Astrocyte (in vitro differentiated cells and primary cell): ENCODE measurements at regions not wholly inside any gene's neighbourhood (a gene's known extent, or its start where the extent isn't known, plus 50 kb on each side); places are given as distances from the start of the nearest gene placed in this dataset.

Experiments used
- DNase-seq: peaks from one replicate; pipeline ENCODE4 v3.0.0-alpha.2; 2010; ENCODE audit warnings: low read depth
- FAIRE-seq: peaks from 2 replicates; lab custom pipeline; 2011; peaks lifted over from hg19 to GRCh38; lab: Jason Lieb, UNC
- H2AFZ ChIP-seq: 2 replicates; pipeline ENCODE4 v1.6.0; 2012; ENCODE audit warnings: low read depth, low read length, inconsistent platforms
- H3K27ac ChIP-seq: 2 replicates; pipeline ENCODE4 v1.5.1; 2011; ENCODE audit warnings: low read depth, low read length, inconsistent platforms
- H3K27me3 ChIP-seq: 2 replicates; pipeline ENCODE4 v1.6.0; 2011; ENCODE audit warnings: low read length, inconsistent platforms; ENCODE audit not compliant: insufficient read depth
- H3K36me3 ChIP-seq: 2 replicates; pipeline ENCODE4 v1.5.1; 2011; ENCODE audit warnings: low read length, inconsistent platforms; ENCODE audit not compliant: insufficient read depth
- H3K4me1 ChIP-seq: 2 replicates; pipeline ENCODE4 v1.5.1; 2011; ENCODE audit warnings: low read length, inconsistent platforms; ENCODE audit not compliant: insufficient read depth
- H3K4me2 ChIP-seq: 2 replicates; pipeline ENCODE4 v1.6.0; 2012; ENCODE audit warnings: low read length, inconsistent platforms
- H3K4me3 ChIP-seq: 2 replicates; pipeline ENCODE4 v1.5.1; 2011; ENCODE audit warnings: low read depth, mild to moderate bottlenecking, low read length, inconsistent platforms; ENCODE audit not compliant: insufficient read depth
- H3K79me2 ChIP-seq: 2 replicates; pipeline ENCODE4 v1.6.0; 2012; ENCODE audit warnings: mild to moderate bottlenecking, low read length, inconsistent platforms; ENCODE audit not compliant: insufficient read depth
- H3K9ac ChIP-seq: 2 replicates; pipeline ENCODE4 v1.6.0; 2012; ENCODE audit warnings: mild to moderate bottlenecking, low read length, inconsistent platforms
- H3K9me3 ChIP-seq: 2 replicates; pipeline ENCODE4 v1.5.1; 2012; ENCODE audit warnings: low read depth, mild to moderate bottlenecking, low read length, inconsistent platforms; ENCODE audit not compliant: insufficient read depth
- H4K20me1 ChIP-seq: 2 replicates; pipeline ENCODE4 v1.6.0; 2012; ENCODE audit warnings: low read length, inconsistent platforms; ENCODE audit not compliant: insufficient read depth
- H3K27ac Mint-ChIP-seq: one replicate; pipeline ENCODE4 v1.8.0; 2021; ENCODE audit warnings: mild to moderate bottlenecking, mixed read lengths; ENCODE audit not compliant: unreplicated experiment
- H3K27me3 Mint-ChIP-seq: one replicate; pipeline ENCODE4 v1.8.0; 2021; ENCODE audit warnings: low read depth, mixed read lengths; ENCODE audit not compliant: unreplicated experiment
- H3K36me3 Mint-ChIP-seq: one replicate; pipeline ENCODE4 v1.8.0; 2021; ENCODE audit warnings: low read depth, mixed read lengths; ENCODE audit not compliant: unreplicated experiment
- H3K4me1 Mint-ChIP-seq: one replicate; pipeline ENCODE4 v1.8.0; 2021; ENCODE audit warnings: low read depth, mixed read lengths; ENCODE audit not compliant: unreplicated experiment
- H3K4me3 Mint-ChIP-seq: one replicate; pipeline ENCODE4 v1.8.0; 2021; ENCODE audit warnings: mild to moderate bottlenecking, moderate library complexity, mixed read lengths; ENCODE audit not compliant: unreplicated experiment
- H3K9me3 Mint-ChIP-seq: one replicate; pipeline ENCODE4 v1.8.0; 2021; ENCODE audit warnings: mild to moderate bottlenecking, mixed read lengths; ENCODE audit not compliant: unreplicated experiment
- CTCF ChIP-seq: IDR thresholded peaks from 2 replicates; pipeline ENCODE4 v1.5.1; 2011; ENCODE audit warnings: low read depth, mild to moderate bottlenecking, inconsistent platforms, low read length, moderate library complexity; ENCODE audit not compliant: insufficient read depth
- EZH2 ChIP-seq: IDR thresholded peaks from 2 replicates; pipeline ENCODE4 v1.6.1; 2012; ENCODE audit warnings: mild to moderate bottlenecking, low read length, inconsistent platforms; ENCODE audit not compliant: insufficient read depth

DNA sequence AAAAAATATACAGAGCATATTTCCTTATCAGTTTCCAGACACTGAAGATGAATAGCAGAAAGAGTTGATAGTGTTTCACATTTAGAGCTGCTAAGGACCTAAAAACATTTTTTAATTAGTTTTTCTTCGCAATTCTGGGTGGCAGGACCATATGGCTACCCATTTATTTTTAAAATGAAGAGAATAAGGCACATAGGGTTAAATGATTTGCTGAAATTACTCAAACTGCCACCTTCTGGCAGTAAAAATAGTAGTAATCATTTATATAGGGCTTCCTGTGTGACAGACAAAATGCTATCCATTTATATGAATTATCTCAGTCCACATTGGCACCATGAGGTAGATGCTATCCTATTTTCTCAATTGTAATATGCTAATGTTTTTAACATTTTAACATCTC lies 108.6 kb upstream of the CCDC196 start:
- TF ChIP-seq EZH2 = no peak
- no peak for TF ChIP-seq CTCF
- no peaks in the 10 kb centered on the region for H3K4me1 Mint-ChIP-seq
- no peak for FAIRE-seq
- Histone ChIP-seq H3K27ac (no peak overlapping the region), H3K4me1 (no peaks in the 10 kb centered on the region), H3K4me3 (no peak overlapping the region), H4K20me1 (no peaks in the 10 kb centered on the region), H3K79me2 (no peaks in the 10 kb centered on the region), H3K9ac (no peak overlapping the region), H3K4me2 (no peak overlapping the region), H3K36me3 (no peaks in the 10 kb centered on the region), H3K27me3 (no peaks in the 10 kb centered on the region), H2AFZ (no peak overlapping the region), H3K9me3 (no peaks in the 10 kb centered on the region)
- H3K27me3 Mint-ChIP-seq = peaks cover 7% of the 10 kb centered on the region
- no peak overlapping the region for H3K4me3 Mint-ChIP-seq
- no peak overlapping the region for H3K27ac Mint-ChIP-seq
- DNase-seq = no peak
- H3K36me3 Mint-ChIP-seq = no peaks in the 10 kb centered on the region
- peaks cover 2% of the 10 kb centered on the region for H3K9me3 Mint-ChIP-seq

GRCh38 chr14:66378712-66379505 lies 107.3 kb upstream of the CCDC196 start:
- DNase-seq = peak; percentile 10
- no peaks in the 10 kb centered on the region for H3K4me1 Mint-ChIP-seq
- no peak overlapping the region for H2AFZ ChIP-seq
- H3K36me3 Mint-ChIP-seq = no peaks in the 10 kb centered on the region
- H4K20me1 ChIP-seq = no peaks in the 10 kb centered on the region
- peaks cover 4% of the 10 kb centered on the region for H3K27me3 Mint-ChIP-seq
- H3K4me3 ChIP-seq = no peak overlapping the region
- no peak for TF ChIP-seq CTCF
- TF ChIP-seq EZH2 = no peak
- no peaks in the 10 kb centered on the region for H3K27me3 ChIP-seq
- no peak overlapping the region for H3K27ac ChIP-seq
- no peak overlapping the region for H3K4me3 Mint-ChIP-seq
- H3K4me2 ChIP-seq = no peak overlapping the region
- H3K79me2 ChIP-seq = no peaks in the 10 kb centered on the region
- no peak overlapping the region for H3K27ac Mint-ChIP-seq
- H3K9me3 ChIP-seq = no peaks in the 10 kb centered on the region
- H3K9ac ChIP-seq = no peak overlapping the region
- no peaks in the 10 kb centered on the region for H3K36me3 ChIP-seq
- no peak for FAIRE-seq
- H3K9me3 Mint-ChIP-seq = peaks cover under 1% of the 10 kb centered on the region
- H3K4me1 ChIP-seq = no peaks in the 10 kb centered on the region

DNA sequence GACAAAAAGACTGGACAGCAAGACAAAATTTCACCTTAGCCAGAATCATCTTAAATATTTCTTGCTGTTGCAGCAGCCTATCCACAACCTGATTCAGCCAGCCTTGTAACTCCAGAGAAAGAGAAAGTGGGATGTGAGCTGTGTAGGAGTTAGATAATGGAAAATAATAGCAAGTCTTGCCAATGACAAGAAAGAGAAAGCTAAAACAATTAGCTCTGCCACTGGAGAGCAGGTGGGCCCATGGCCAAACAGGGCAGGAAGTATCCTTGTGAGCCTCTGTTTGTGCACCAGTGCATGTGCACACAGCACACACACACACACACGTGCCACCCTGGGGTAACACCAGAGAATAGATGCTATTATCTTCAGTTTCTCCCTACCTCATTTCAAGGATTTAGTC lies 106.0 kb upstream of the CCDC196 start:
- FAIRE-seq = no peak
- no peak overlapping the region for H3K27ac Mint-ChIP-seq
- no peaks in the 10 kb centered on the region for H3K9me3 ChIP-seq
- no peaks in the 10 kb centered on the region for H3K4me1 Mint-ChIP-seq
- no peaks in the 10 kb centered on the region for H3K27me3 ChIP-seq
- no peak overlapping the region for H3K4me3 ChIP-seq
- H3K4me2 ChIP-seq = no peak overlapping the region
- no peaks in the 10 kb centered on the region for H3K36me3 Mint-ChIP-seq
- H3K9me3 Mint-ChIP-seq = no peaks in the 10 kb centered on the region
- no peaks in the 10 kb centered on the region for H3K79me2 ChIP-seq
- TF ChIP-seq CTCF (no peak), EZH2 (no peak)
- no peak overlapping the region for H3K27ac ChIP-seq
- no peaks in the 10 kb centered on the region for H3K4me1 ChIP-seq
- DNase-seq = peak; percentile 2
- H3K4me3 Mint-ChIP-seq = no peak overlapping the region
- H2AFZ ChIP-seq = no peak overlapping the region
- peaks cover 2% of the 10 kb centered on the region for H3K27me3 Mint-ChIP-seq
- no peaks in the 10 kb centered on the region for H3K36me3 ChIP-seq
- H4K20me1 ChIP-seq = no peaks in the 10 kb centered on the region
- no peak overlapping the region for H3K9ac ChIP-seq
